PC-3 (cell line): ENCODE measurements at regions not wholly inside any gene's neighbourhood (a gene's known extent, or its start where the extent isn't known, plus 50 kb on each side); places are given as distances from the start of the nearest gene placed in this dataset.

Experiments used
- ATAC-seq: fragments of 200-7000 bp; cut with Tn5 transposase; 2 replicates; pipeline ENCODE4 v1.9.1; 2020; ENCODE audit warnings: mild to moderate bottlenecking, moderate library complexity
- BruUV-seq: library from RNA; stranded (reverse); fragments of 400-500 nt; replicated peaks from 2 replicates; lab custom pipeline; 2021; lab: Mats Ljungman, UMichigan
- CTCF ChIA-PET: fragments of 300-600 bp; sonication (Branson Sonifier 250); formaldehyde crosslinking; loops from one replicate; lab custom pipeline; 2022; ENCODE audit warnings: antibody characterized with exemption; lab: Charles Lee
- POLR2A ChIA-PET: fragments of 300-600 bp; sonication (Branson Sonifier 250); formaldehyde crosslinking; loops from one replicate; lab custom pipeline; 2022; ENCODE audit warnings: antibody characterized with exemption; ENCODE audit not compliant: unreplicated experiment; lab: Charles Lee
- DNase-seq: peaks from one replicate; pipeline ENCODE4 v3.0.0-alpha.2; 2015
- H2AFZ ChIP-seq: fragments of 300-600 bp; sonication (generic); 2 replicates; pipeline ENCODE4 v1.6.0; 2016; ENCODE audit warnings: antibody characterized with exemption, low read length
- H3F3A ChIP-seq: fragments of 300-600 bp; sonication (generic); one replicate; pipeline ENCODE4 v1.6.0; 2017; ENCODE audit warnings: antibody characterized with exemption, low read length, control low read depth, mild to moderate bottlenecking; ENCODE audit not compliant: unreplicated experiment
- H3K27ac ChIP-seq: fragments of 300-600 bp; sonication (generic); 2 replicates; pipeline ENCODE4 v1.5.1; 2016; ENCODE audit warnings: mild to moderate bottlenecking, low read length
- H3K27me3 ChIP-seq: fragments of 300-600 bp; sonication (generic); 2 replicates; pipeline ENCODE4 v1.6.1; 2016; ENCODE audit warnings: low read length, mixed read lengths
- H3K36me3 ChIP-seq: fragments of 300-600 bp; sonication (generic); 2 replicates; pipeline ENCODE4 v1.6.1; 2016; ENCODE audit warnings: low read depth, mixed run types, low read length, mixed read lengths
- H3K4me1 ChIP-seq: fragments of 300-600 bp; sonication (generic); 2 replicates; pipeline ENCODE4 v1.5.1; 2016; ENCODE audit warnings: low read length; ENCODE audit not compliant: insufficient read depth
- H3K4me2 ChIP-seq: fragments of 300-600 bp; sonication (generic); 2 replicates; pipeline ENCODE4 v1.6.0; 2016; ENCODE audit warnings: low read length
- H3K4me3 ChIP-seq: fragments of 300-600 bp; sonication (generic); 2 replicates; pipeline ENCODE4 v1.5.1; 2016; ENCODE audit warnings: mild to moderate bottlenecking, low read length, mixed read lengths
- H3K79me2 ChIP-seq: fragments of 300-600 bp; sonication (generic); 2 replicates; pipeline ENCODE4 v1.6.1; 2017; ENCODE audit warnings: low read length, mixed read lengths
- H3K9ac ChIP-seq: fragments of 300-600 bp; sonication (generic); 2 replicates; pipeline ENCODE4 v1.6.0; 2016; ENCODE audit warnings: mild to moderate bottlenecking, low read length
- H3K9me2 ChIP-seq: fragments of 300-600 bp; sonication (generic); replicated peaks from 2 replicates; pipeline ENCODE4 v1.6.1; 2016; ENCODE audit warnings: mixed run types, low read length, mixed read lengths
- H3K9me3 ChIP-seq: fragments of 300-600 bp; sonication (generic); 2 replicates; pipeline ENCODE4 v1.6.1; 2016; ENCODE audit warnings: low read length, mixed read lengths
- H4K20me1 ChIP-seq: fragments of 300-600 bp; sonication (generic); 2 replicates; pipeline ENCODE4 v1.6.1; 2016; ENCODE audit warnings: low read length, mixed read lengths
- EZH2 ChIP-seq: fragments of 300-600 bp; sonication (generic); IDR thresholded peaks from one replicate; pipeline ENCODE4 v1.6.1; 2017; ENCODE audit warnings: antibody characterized with exemption, mild to moderate bottlenecking, low read length; ENCODE audit not compliant: unreplicated experiment
- EZH2phosphoT487 ChIP-seq: fragments of 300-600 bp; sonication (generic); IDR thresholded peaks from 2 replicates; pipeline ENCODE4 v1.6.1; 2018; ENCODE audit warnings: mild to moderate bottlenecking, antibody characterized with exemption, low read length, borderline replicate concordance
- intact Hi-C: fragments of 100-400 bp; cut with micrococcal nuclease; formaldehyde crosslinking; loops from 2 replicates; pipeline ENCODE4 v1.9.0; 2023
- TF ChIP-seq, protein P1 (sequence below): fragments of 300-600 bp; sonication (generic); conservative IDR thresholded peaks from 2 replicates; pipeline ENCODE4 v1.5.1; 2017; ENCODE audit warnings: antibody characterized with exemption, low read depth, mild to moderate bottlenecking, low read length

DNA sequence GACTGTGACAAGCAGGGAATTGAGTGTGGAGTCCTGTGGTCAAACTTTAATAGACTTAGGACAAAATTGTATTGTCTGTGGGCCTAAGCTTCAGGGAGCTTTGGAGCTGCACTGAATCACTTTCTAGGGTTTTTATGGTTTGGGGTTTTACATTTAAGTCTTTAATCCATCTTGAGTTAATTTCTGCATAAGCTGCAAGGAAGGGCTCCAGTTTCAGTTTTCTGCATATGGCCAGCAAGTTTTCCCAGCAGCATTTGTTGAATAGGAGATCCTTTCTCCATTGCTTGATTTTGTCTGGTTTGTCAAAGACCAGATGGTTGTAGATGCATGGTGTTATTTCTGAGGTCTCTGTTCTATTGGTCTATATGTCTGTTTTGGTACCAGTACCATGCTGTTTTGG, 113.4 kb upstream of the NXT1 start:
- no peaks in the 10 kb centered on the region for H3K79me2 ChIP-seq
- H3K27ac ChIP-seq = no peak overlapping the region
- 0 out of 2 replicates have a peak, but pooled peaks cover 4% of the 10 kb centered on the region for H3K9me3 ChIP-seq
- H3K9ac ChIP-seq = no peak overlapping the region
- H3K9me2 ChIP-seq = no peaks in the 10 kb centered on the region
- no peaks in the 10 kb centered on the region for H4K20me1 ChIP-seq
- CTCF ChIA-PET = no interaction called here
- no peak for ATAC-seq
- no peaks in the 10 kb centered on the region for H3F3A ChIP-seq
- H3K4me1 ChIP-seq = no peaks in the 10 kb centered on the region
- no peak overlapping the region for H2AFZ ChIP-seq
- TF ChIP-seq EZH2phosphoT487 (no peak), EZH2 (no peak)
- TF ChIP-seq, protein P1, sequence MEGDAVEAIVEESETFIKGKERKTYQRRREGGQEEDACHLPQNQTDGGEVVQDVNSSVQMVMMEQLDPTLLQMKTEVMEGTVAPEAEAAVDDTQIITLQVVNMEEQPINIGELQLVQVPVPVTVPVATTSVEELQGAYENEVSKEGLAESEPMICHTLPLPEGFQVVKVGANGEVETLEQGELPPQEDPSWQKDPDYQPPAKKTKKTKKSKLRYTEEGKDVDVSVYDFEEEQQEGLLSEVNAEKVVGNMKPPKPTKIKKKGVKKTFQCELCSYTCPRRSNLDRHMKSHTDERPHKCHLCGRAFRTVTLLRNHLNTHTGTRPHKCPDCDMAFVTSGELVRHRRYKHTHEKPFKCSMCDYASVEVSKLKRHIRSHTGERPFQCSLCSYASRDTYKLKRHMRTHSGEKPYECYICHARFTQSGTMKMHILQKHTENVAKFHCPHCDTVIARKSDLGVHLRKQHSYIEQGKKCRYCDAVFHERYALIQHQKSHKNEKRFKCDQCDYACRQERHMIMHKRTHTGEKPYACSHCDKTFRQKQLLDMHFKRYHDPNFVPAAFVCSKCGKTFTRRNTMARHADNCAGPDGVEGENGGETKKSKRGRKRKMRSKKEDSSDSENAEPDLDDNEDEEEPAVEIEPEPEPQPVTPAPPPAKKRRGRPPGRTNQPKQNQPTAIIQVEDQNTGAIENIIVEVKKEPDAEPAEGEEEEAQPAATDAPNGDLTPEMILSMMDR = no peak
- intact Hi-C loops = no loop called here
- no peak overlapping the region for H3K4me3 ChIP-seq
- no TSS peak for BruUV-seq
- H3K27me3 ChIP-seq = peaks cover 11% of the 10 kb centered on the region
- H3K4me2 ChIP-seq = no peak overlapping the region
- H3K36me3 ChIP-seq = no peaks in the 10 kb centered on the region
- POLR2A ChIA-PET = no interaction called here
- DNase-seq = no peak

DNA sequence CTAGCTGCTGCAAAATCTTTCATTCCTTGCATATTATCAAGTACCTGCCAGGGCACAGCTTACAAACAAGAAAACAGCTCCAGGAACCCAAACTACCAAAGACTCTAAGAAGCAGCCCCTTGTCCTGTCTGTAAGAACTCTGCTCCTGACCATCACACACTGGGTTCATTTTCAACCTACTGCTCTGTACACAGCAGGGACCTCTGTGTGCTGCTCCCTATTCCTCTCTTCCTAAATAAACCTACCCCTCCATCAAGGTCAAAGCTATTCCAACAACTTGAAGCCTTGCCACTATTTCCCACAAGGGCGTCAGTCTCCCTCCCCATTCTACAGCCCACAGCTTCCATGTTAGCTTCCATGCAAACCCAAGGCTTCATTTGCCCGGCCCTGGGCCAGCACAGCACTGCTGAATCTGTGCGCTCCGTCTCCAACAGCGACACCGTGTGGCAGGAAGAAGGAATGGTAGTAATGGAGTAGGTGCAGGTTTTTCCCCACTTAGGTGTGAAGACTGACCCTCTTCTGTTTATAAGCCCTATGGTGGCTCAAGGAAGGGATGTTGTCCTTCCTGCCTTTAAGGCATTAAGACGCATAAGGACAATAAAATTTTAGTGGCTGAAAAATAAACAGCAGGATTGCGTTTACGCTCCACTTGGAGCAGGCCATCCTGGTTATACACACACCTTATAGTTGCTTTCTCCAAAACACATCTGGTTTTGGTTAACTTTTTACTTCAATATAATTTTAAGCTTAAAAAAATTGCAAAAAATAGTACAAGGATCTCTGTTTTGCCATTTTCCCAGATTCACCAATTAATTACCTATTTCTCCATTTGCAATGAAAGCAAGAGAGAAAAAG, 115.2 kb upstream of the NXT1 start:
- Histone ChIP-seq H3F3A (no peaks in the 10 kb centered on the region), H3K4me2 (no peak overlapping the region), H3K9me3 (0 out of 2 replicates have a peak, but pooled peaks cover 4% of the 10 kb centered on the region), H3K9me2 (no peaks in the 10 kb centered on the region), H3K27me3 (peaks cover 11% of the 10 kb centered on the region), H3K4me1 (peaks cover 9% of the 10 kb centered on the region), H3K4me3 (no peak overlapping the region), H3K79me2 (no peaks in the 10 kb centered on the region), H2AFZ (no peak overlapping the region), H4K20me1 (no peaks in the 10 kb centered on the region), H3K27ac (no peak overlapping the region), H3K36me3 (no peaks in the 10 kb centered on the region), H3K9ac (no peak overlapping the region)
- CTCF ChIA-PET = no interaction called here
- no TSS peak for BruUV-seq
- ATAC-seq = peak; percentile 37; the same call in 1 of the 2 replicates
- intact Hi-C loops = no loop called here
- DNase-seq = peak; percentile 61
- POLR2A ChIA-PET = no interaction called here
- TF ChIP-seq EZH2phosphoT487 = no peak
- TF ChIP-seq, protein P1 = peak; percentile 95
